ENCODE measurements at regions not wholly inside any gene's neighbourhood (a gene's known extent, or its start where the extent isn't known, plus 50 kb on each side); places are given as distances from the start of the nearest gene placed in this dataset.

GRCh38 chr21:16538936-16539440, 809.2 kb downstream of the USP25 start:
- DNase-seq (ENCODE audit: low read depth in 2 of 2): no peak
- no peak overlapping the region for H3K4me3 ChIP-seq (replicated peaks in 1 of 2; ENCODE audit: low read depth in 2 of 2, low read length in 2 of 2)
- no peak for TF ChIP-seq CTCF (IDR thresholded peaks at IDR 0.05; ENCODE audit: low read depth, low read length)

- peak in 1 of 2 donors; percentile 34 for DNase-seq (ENCODE audit: low read depth in 2 of 2)
- no peak overlapping the region for H3K4me3 ChIP-seq (replicated peaks in 1 of 2; ENCODE audit: low read depth in 2 of 2, low read length in 2 of 2)
- no peak for TF ChIP-seq CTCF (IDR thresholded peaks at IDR 0.05; ENCODE audit: low read depth, low read length)
Measured at GRCh38 chr21:16540966-16541727, 811.4 kb downstream of the USP25 start.

- no peak for DNase-seq (ENCODE audit: low read depth in 2 of 2)
- no peak overlapping the region for H3K4me3 ChIP-seq (replicated peaks in 1 of 2; ENCODE audit: low read depth in 2 of 2, low read length in 2 of 2)
- no peak for TF ChIP-seq CTCF (IDR thresholded peaks at IDR 0.05; ENCODE audit: low read depth, low read length)
Measured at GRCh38 chr21:16550118-16550517, 820.3 kb downstream of the USP25 start.

GRCh38 chr21:16550917-16551741, 821.3 kb downstream of the USP25 start:
- H3K4me3 ChIP-seq (replicated peaks in 1 of 2; ENCODE audit: low read depth in 2 of 2, low read length in 2 of 2): no peak overlapping the region
- no peak for DNase-seq (ENCODE audit: low read depth in 2 of 2)
- no peak for TF ChIP-seq CTCF (IDR thresholded peaks at IDR 0.05; ENCODE audit: low read depth, low read length)

DNA sequence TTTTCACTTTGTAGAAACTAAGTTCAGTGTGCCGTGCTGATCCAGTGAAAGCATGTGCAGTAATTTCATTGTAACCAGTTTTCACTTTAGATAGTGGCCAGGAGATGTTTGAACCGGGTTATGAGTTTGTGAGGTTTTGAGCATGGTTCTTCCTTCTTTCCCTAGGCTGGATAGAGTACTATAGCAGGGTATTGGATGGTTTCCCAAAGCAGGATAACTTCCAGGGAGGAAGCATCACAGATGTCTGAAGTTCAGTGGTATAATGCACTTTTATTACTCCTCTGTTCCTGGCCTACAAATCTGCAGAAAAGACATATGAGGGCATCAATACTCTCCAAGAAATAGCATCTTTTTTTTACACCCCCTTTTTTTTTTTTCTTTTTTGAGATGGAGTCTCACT, 823.1 kb downstream of the USP25 start:
- TF ChIP-seq CTCF (IDR thresholded peaks at IDR 0.05; ENCODE audit: low read depth, low read length): no peak
- no peak for DNase-seq (ENCODE audit: low read depth in 2 of 2)
- H3K4me3 ChIP-seq (replicated peaks in 1 of 2; ENCODE audit: low read depth in 2 of 2, low read length in 2 of 2): no peak overlapping the region

DNA sequence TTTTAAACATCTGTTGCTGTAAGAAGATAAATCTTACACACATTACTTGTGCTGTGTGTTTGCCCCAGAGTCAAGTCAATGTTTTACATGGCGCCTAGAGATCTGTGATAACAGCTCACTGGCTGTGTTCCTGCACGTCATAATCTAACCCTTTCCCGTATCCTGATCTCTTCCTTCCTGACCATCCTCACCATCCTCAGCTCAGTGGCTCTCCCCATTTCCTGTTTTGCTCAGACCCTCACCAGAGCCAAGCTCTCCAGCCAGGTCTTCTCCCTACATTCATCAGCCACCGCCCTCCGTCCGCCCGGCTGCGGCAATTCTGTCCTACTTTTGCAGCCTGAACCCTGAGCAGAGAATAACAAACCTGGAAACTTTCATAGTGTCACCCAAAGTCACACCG, 824.7 kb downstream of the USP25 start:
- TF ChIP-seq CTCF (IDR thresholded peaks at IDR 0.05; ENCODE audit: low read depth, low read length): no peak
- no peak overlapping the region for H3K4me3 ChIP-seq (replicated peaks in 1 of 2; ENCODE audit: low read depth in 2 of 2, low read length in 2 of 2)
- DNase-seq (ENCODE audit: low read depth in 2 of 2): peak in 1 of 2 donors; percentile 65
